T-helper 1 cell treated with Interleukin-12 subunit alpha and Interleukin-12 subunit beta and Interleukin-4 antibody, amounts not matched to agents 30 ng/mL and 1 ng/mL, for 36 hours (primary cell): ENCODE measurements at regions not wholly inside any gene's neighbourhood (a gene's known extent, or its start where the extent isn't known, plus 50 kb on each side); places are given as distances from the start of the nearest gene placed in this dataset.
"Not testable (repeated sequence)": the region's sequence is repeated elsewhere in the genome, so short reads cannot be mapped to it uniquely, and the experiment has no call there.

Experiments
- intact Hi-C: fragments of 100-400 bp; cut with micrococcal nuclease; formaldehyde crosslinking; loops from one replicate; pipeline ENCODE4 v1.15.1; 2024

GRCh38 chr12:127048057-127048456, 1218.9 kb upstream of the TMEM132C start:
- intact Hi-C loops = no loop called here

GRCh38 chr12:127048525-127048924, 1218.4 kb upstream of the TMEM132C start:
- intact Hi-C loops = not testable (repeated sequence)

DNA sequence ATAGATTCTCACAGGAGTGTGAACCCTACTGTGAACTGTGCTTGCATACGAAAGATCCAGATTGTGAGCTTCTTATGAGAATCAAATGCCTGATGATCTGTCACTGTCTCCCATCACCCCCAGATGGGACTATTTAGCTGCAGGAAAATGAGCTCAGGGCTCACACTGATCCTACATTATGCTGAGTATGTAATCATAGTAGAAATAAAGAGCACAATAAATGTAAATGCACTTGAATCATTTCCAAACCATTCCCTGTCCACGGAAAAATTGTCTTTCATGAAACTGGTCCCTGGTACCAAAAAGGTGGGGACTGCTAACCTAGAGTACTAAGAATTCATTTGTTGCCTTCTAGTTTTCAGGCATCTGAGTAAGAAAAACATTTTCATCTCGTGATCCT, 1215.8 kb upstream of the TMEM132C start:
- intact Hi-C loops = no loop called here

- intact Hi-C loops = no loop called here
Measured at GRCh38 chr12:127052511-127053232, 1214.3 kb upstream of the TMEM132C start.

DNA sequence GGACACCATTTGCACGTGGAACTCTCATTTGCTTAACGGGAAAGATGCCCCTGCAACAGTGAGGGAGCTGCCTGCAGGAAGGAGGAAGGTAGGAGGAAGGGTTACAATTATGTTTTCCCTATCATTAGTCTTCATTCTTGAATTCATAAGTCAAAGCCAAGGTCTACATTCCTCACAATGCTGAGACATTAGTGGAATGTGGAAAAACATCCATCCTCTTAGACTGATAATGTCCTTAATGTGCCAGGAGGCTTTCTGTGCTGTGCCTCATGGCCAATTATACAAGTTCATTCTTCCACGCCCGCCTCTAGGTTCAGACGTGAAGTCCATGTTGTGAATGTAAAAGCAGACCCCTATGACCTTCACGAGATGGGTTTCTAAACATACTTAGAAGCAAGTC, 1212.4 kb upstream of the TMEM132C start:
- intact Hi-C loops = no loop called here

- intact Hi-C loops = no loop called here
Measured at GRCh38 chr12:127060310-127060847, 1206.6 kb upstream of the TMEM132C start.

DNA sequence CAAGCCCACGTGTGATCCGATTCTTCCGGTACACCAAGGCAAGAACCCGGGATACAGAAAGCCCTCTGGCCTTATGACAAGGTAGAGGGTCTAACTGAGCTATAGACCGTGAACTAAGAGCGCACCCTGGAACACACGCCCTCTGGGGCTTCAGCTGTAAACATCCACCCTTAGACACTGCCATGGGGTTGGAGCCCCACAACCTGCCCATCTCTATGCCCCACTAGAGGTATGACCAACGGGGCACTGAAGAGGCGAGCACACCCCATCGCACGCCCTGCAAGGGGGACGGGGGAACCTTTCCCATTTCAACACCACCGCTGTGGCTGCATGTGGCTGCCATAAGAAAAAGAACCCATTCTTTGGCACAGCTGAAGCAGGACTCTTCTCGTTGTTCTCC, 1206.0 kb upstream of the TMEM132C start:
- intact Hi-C loops = no loop called here

DNA sequence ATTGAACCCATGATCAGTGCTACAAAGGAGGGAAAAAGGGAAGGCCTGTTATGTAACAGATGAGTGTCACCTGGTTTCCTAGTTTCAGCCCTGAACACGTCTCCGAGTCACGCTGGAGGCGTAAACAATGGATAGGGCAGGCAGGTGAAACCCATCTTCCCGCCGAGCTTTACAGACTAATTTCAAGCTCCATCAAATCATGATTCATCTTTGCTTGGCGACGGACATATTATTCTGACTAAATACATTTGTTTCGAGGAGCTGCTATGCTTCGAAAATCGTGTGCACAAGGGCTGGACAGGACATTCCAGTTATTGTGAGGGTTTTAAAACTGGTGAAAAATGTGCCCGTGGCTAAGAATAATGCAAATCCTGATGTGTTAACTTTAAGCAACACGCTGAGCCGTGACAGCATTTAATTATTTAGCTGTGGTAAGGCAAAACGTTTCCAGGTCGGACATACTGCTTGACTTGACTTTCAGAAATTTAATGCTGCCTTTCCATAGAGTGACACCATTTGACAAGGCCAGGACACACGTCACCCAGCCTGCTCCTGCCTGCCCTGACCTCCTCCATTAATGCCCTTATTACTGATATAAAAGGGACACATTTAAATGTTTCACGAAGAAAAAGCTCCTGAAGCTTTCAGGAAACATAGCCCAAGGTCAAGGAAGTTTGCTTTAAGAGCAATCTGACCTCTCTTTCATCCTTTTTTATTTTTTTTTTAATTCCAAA, 1203.5 kb upstream of the TMEM132C start:
- intact Hi-C loops = no loop called here

DNA sequence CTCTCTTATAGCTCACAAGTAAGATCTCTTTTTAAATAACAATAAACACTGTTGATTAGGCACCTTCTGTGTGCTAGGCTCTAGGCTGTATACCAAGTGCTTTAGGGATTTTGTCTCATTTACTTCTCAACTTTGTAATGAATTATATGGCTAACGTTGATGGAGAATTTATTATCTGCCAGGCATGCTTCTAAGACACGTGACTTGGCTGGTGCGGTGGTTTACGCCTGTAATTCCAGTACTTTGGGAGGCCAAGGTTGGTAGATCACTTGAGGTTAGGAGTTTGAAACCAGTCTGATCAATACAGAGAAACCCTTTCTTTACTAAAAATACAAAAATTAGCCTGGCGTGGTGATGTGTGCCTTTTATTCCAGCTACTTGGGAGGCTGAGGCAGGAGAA, 1202.8 kb upstream of the TMEM132C start:
- intact Hi-C loops = no loop called here

- intact Hi-C loops = no loop called here
Measured at GRCh38 chr12:127065595-127065994, 1201.4 kb upstream of the TMEM132C start.

DNA sequence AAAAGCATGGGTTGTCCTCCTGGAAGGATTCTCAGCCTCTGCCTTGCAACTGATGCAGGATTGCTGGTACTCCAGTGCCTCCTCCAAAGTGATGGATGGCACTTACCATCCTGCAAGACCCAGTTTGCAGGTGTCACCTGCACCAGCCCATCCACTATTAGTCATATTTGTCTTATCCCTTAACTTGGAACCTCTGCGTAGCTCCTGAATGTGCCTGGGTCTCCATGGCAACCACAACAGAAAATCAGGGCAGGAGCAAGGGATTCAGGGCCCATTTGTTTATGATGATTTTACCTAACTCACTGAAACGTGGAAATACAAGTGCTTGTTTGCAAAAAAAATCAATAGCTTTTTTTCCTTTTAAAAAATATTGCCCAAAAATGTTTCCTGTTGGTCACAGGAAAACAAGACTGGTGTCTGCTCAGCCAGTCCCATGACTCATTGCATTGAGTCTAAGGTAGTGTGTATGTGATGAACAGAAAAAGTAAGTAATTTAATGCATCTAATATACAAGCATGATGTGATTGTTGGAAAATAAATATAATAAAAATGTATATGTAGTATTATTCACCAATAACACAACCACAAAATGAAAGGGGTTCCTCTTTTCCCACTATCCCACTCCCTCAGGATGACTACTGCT, 1196.3 kb upstream of the TMEM132C start:
- intact Hi-C loops = no loop called here

DNA sequence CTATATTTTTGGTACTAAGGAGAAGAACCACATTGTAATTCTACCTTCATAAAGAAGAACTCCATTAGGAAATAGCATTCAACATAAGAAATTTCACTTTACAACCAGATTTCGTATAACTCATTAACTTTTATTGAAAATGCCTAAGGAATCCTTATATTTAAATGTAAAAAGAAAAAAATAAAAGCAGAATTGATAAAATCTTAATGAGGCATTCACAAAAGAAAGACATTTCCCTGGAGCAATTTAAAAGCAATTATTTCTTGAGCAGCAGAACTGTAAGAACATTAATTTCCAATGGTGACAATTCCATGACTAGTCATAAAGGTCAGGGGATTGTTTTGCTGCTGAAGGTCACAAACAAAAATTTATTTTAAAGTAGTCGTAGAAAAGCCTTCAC, 1192.8 kb upstream of the TMEM132C start:
- intact Hi-C loops = no loop called here

DNA sequence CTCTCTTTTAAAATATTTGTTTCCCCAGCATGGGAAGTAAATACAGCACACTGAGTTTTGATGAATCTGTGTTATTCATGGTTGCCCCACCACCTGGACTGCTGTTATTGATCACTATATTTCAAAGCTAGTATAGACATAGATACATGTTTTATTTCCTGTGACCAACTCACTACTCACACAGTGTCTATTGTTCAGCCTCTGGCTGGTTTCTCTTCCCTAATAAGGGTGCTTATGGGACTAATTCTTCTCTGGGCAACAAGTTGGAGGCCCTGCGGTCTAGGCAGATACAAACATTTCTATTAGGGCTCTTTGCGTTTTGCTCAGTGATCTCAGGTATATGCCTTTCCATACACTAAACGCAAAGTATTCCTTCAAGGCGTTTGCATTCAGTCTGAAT, 1191.0 kb upstream of the TMEM132C start:
- intact Hi-C loops = no loop called here

- intact Hi-C loops = no loop called here
Measured at GRCh38 chr12:127077262-127078045, 1189.5 kb upstream of the TMEM132C start.

DNA sequence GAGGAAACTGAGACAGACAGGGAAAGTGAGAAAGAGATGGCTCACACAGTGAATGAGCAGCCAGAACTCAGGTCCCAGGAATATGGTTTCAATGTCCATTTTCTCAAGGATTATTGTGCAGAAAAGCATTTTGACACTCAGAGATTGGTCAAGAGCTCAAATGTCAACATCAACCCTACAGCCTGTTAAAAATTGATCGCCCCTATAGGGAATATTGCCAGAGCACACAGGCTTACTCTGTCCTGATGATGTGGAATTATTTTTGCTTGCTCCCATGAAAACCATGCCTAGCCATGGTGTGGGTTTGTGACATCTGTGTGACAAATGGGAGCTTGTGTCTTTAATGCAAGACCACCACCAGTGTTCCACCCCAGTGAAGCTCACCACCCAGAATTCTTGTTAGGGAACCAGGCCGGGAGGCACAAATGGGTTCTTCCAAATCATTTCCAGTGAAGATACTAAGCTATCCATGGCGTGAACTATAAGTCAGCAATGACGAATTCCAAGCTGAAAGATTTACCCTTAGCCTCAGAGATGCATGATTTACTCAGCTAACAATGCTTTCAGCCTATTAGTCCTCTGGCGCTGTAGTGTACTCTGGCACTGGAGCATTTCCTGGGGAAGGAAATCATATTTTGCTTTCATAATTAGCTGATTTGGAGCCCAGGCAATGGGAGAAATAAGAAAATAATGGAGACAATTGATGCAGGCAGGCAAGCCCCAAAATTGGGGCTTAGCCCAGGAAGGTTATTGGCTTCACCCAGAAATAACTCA, 1188.2 kb upstream of the TMEM132C start:
- intact Hi-C loops = no loop called here

- intact Hi-C loops = loop anchor here (5.0 to 10.0 kb wide), 2 partner anchors 305 to 1743 kb away; partner anchors contain the start of gene SLC15A4
Measured at GRCh38 chr12:127079636-127080035, 1187.3 kb upstream of the TMEM132C start.

- intact Hi-C loops = loop anchor here (5.0 to 10.0 kb wide), 2 partner anchors 306 to 1741 kb away; partner anchors contain the start of gene SLC15A4
Measured at GRCh38 chr12:127081058-127081457, 1185.9 kb upstream of the TMEM132C start.

GRCh38 chr12:127083008-127083949, 1183.7 kb upstream of the TMEM132C start:
- intact Hi-C loops = loop anchor here (1.0 to 10.0 kb wide), 5 partner anchors 43 to 1739 kb away; partner anchors contain the start of gene SLC15A4

- intact Hi-C loops = no loop called here
Measured at GRCh38 chr12:127101076-127101475, 1165.9 kb upstream of the TMEM132C start.
